ENCODE measurements at regions not wholly inside any gene's neighbourhood (a gene's known extent, or its start where the extent isn't known, plus 50 kb on each side); places are given as distances from the start of the nearest gene placed in this dataset.

DNA sequence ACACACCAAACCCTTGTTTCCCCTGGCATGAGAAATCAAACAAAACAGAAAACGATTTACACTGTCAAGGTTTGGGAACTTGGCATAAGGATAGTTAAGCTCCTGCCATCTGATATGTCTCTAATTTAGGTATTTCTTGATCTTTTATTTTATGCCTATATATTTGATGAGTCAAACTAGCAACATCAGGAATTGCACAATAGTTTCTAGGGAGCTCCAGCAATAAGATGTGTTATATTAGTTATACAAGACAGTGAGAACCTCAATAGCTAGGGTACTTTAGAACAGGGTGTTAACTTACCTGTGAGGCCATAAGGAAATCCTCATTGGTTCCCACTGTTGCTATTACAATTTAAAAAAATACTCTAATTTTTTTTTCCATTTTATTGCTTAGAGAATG lies 474.2 kb downstream of the GBA3 start:
- TF ChIP-seq, protein P1, sequence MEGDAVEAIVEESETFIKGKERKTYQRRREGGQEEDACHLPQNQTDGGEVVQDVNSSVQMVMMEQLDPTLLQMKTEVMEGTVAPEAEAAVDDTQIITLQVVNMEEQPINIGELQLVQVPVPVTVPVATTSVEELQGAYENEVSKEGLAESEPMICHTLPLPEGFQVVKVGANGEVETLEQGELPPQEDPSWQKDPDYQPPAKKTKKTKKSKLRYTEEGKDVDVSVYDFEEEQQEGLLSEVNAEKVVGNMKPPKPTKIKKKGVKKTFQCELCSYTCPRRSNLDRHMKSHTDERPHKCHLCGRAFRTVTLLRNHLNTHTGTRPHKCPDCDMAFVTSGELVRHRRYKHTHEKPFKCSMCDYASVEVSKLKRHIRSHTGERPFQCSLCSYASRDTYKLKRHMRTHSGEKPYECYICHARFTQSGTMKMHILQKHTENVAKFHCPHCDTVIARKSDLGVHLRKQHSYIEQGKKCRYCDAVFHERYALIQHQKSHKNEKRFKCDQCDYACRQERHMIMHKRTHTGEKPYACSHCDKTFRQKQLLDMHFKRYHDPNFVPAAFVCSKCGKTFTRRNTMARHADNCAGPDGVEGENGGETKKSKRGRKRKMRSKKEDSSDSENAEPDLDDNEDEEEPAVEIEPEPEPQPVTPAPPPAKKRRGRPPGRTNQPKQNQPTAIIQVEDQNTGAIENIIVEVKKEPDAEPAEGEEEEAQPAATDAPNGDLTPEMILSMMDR (IDR thresholded peaks at IDR 0.05), result no peak
- TF ChIP-seq POLR2A (IDR thresholded peaks at IDR 0.05), result no peak
